HG03097 (cell line): ENCODE measurements at regions not wholly inside any gene's neighbourhood (a gene's known extent, or its start where the extent isn't known, plus 50 kb on each side); places are given as distances from the start of the nearest gene placed in this dataset.

Source experiments
- ATAC-seq: cut with Tn5 transposase; IDR thresholded peaks from one replicate; pipeline ENCODE4 v1.9.1; 2021; ENCODE audit not compliant: unreplicated experiment, low FRiP score

- ATAC-seq, result no peak
Measured at GRCh38 chr12:107565551-107565950, 120.0 kb upstream of the PWP1 start.

- no peak for ATAC-seq
Measured at GRCh38 chr12:107567876-107568619, 117.6 kb upstream of the PWP1 start.

- ATAC-seq, result no peak
Measured at GRCh38 chr12:107568718-107569117, 116.9 kb upstream of the PWP1 start.

GRCh38 chr12:107570721-107571120 is 114.9 kb upstream of the PWP1 start:
- ATAC-seq, result no peak

- ATAC-seq, result no peak
Measured at GRCh38 chr12:107571492-107571891, 114.1 kb upstream of the PWP1 start.

GRCh38 chr12:107574691-107575090 is 110.9 kb upstream of the PWP1 start:
- ATAC-seq, result no peak

GRCh38 chr12:107580750-107581618 is 104.6 kb upstream of the PWP1 start:
- no peak for ATAC-seq

GRCh38 chr12:107581619-107582015 is 104.0 kb upstream of the PWP1 start:
- no peak for ATAC-seq

GRCh38 chr12:107583551-107583950 is 102.0 kb upstream of the PWP1 start:
- no peak for ATAC-seq

- ATAC-seq, result no peak
Measured at GRCh38 chr12:107584563-107584962, 101.0 kb upstream of the PWP1 start.

GRCh38 chr12:107586256-107586970 is 99.2 kb upstream of the PWP1 start:
- no peak for ATAC-seq

- no peak for ATAC-seq
Measured at GRCh38 chr12:107590413-107590812, 95.2 kb upstream of the PWP1 start.

GRCh38 chr12:107590814-107591375 is 94.7 kb upstream of the PWP1 start:
- no peak for ATAC-seq

GRCh38 chr12:107593713-107594381 is 91.8 kb upstream of the PWP1 start:
- no peak for ATAC-seq

- ATAC-seq, result no peak
Measured at GRCh38 chr12:107594995-107595394, 90.6 kb upstream of the PWP1 start.

GRCh38 chr12:107597695-107598410 is 87.7 kb upstream of the PWP1 start:
- ATAC-seq, result no peak

GRCh38 chr12:107598906-107599305 is 86.7 kb upstream of the PWP1 start:
- ATAC-seq, result no peak

GRCh38 chr12:107600581-107601144 is 84.9 kb upstream of the PWP1 start:
- ATAC-seq, result no peak

GRCh38 chr12:107602446-107602845 is 83.2 kb upstream of the PWP1 start:
- ATAC-seq, result no peak
